IMR-90 (cell line): ENCODE measurements at regions not wholly inside any gene's neighbourhood (a gene's known extent, or its start where the extent isn't known, plus 50 kb on each side); places are given as distances from the start of the nearest gene placed in this dataset.

Source experiments
- ATAC-seq: fragments of 200-7000 bp; cut with Tn5 transposase; 2 replicates; pipeline ENCODE4 v1.9.1; 2020; ENCODE audit warnings: low read depth, mild to moderate bottlenecking, moderate library complexity
- BruUV-seq: library from RNA; stranded (reverse); fragments of 400-500 nt; replicated peaks from 2 replicates; lab custom pipeline; 2021; lab: Mats Ljungman, UMichigan
- CTCF ChIA-PET: fragments of 300-600 bp; formaldehyde crosslinking; extraction: SDS; loops from one replicate; lab custom pipeline; 2021; ENCODE audit warnings: antibody characterized with exemption; lab: Yijun Ruan, JAX
- POLR2A ChIA-PET: fragments of 300-600 bp; sonication (Branson Sonifier 250); formaldehyde crosslinking; loops from one replicate; lab custom pipeline; 2022; ENCODE audit warnings: antibody characterized with exemption; ENCODE audit not compliant: unreplicated experiment; lab: Charles Lee
- DNase-seq: peaks from one replicate; pipeline ENCODE4 v3.0.0; 2013
- H2AFZ ChIP-seq: replicated peaks from 2 replicates; pipeline ENCODE3; 2013; ENCODE audit warnings: low read length, mild to moderate bottlenecking; ENCODE audit not compliant: poor library complexity
- H2AK5ac ChIP-seq: 2 replicates; pipeline ENCODE4 v1.6.1; 2013; ENCODE audit warnings: low read depth, low read length, inconsistent platforms
- H2AK9ac ChIP-seq: replicated peaks from 2 replicates; pipeline ENCODE3; 2013; ENCODE audit warnings: mild to moderate bottlenecking, low read depth, low read length, moderate library complexity; ENCODE audit not compliant: poor library complexity
- H2BK120ac ChIP-seq: 2 replicates; pipeline ENCODE4 v1.6.1; 2013; ENCODE audit warnings: low read depth, low read length, inconsistent platforms
- H2BK15ac ChIP-seq: 3 replicates; pipeline ENCODE4 v1.6.1; 2013; ENCODE audit warnings: low read depth, low read length, inconsistent platforms
- H2BK20ac ChIP-seq: 2 replicates; pipeline ENCODE4 v1.6.1; 2013; ENCODE audit warnings: low read depth, mild to moderate bottlenecking, inconsistent platforms, low read length, moderate library complexity
- H2BK5ac ChIP-seq: 2 replicates; pipeline ENCODE4 v1.6.1; 2013; ENCODE audit warnings: mild to moderate bottlenecking, low read depth, low read length, inconsistent platforms; ENCODE audit not compliant: poor library complexity, severe bottlenecking
- H3K14ac ChIP-seq: replicated peaks from 2 replicates; pipeline ENCODE4 v1.6.1; 2013; ENCODE audit warnings: low read depth, low read length, inconsistent platforms
- H3K18ac ChIP-seq: 2 replicates; pipeline ENCODE4 v1.6.1; 2013; ENCODE audit warnings: low read depth, low read length, control low read depth
- H3K23ac ChIP-seq: 2 replicates; pipeline ENCODE4 v1.6.1; 2013; ENCODE audit warnings: low read depth, low read length, inconsistent platforms
- H3K27ac ChIP-seq: 2 replicates; pipeline ENCODE4 v1.5.1; 2013; ENCODE audit warnings: mild to moderate bottlenecking, control low read depth, low read length; ENCODE audit not compliant: insufficient read depth
- H3K27me3 ChIP-seq: 2 replicates; pipeline ENCODE4 v1.6.1; 2013; ENCODE audit warnings: low read length; ENCODE audit not compliant: control insufficient read depth, insufficient read depth
- H3K36me3 ChIP-seq: 2 replicates; pipeline ENCODE4 v1.6.1; 2013; ENCODE audit warnings: low read length, mixed read lengths; ENCODE audit not compliant: control insufficient read depth, insufficient read depth
- H3K4ac ChIP-seq: 2 replicates; pipeline ENCODE4 v1.6.1; 2013; ENCODE audit warnings: low read depth, low read length, inconsistent platforms
- H3K4me1 ChIP-seq: 2 replicates; pipeline ENCODE4 v1.6.1; 2013; ENCODE audit warnings: low read length, mixed read lengths; ENCODE audit not compliant: control insufficient read depth, insufficient read depth
- H3K4me2 ChIP-seq: 2 replicates; pipeline ENCODE4 v1.6.1; 2013; ENCODE audit warnings: low read depth, mild to moderate bottlenecking, control low read depth, low read length, moderate library complexity
- H3K4me3 ChIP-seq: 2 replicates; pipeline ENCODE4 v1.5.1; 2013; ENCODE audit warnings: low read depth, mild to moderate bottlenecking, control low read depth, low read length, moderate library complexity; ENCODE audit not compliant: insufficient read depth
- H3K56ac ChIP-seq: 2 replicates; pipeline ENCODE4 v1.6.1; 2013; ENCODE audit warnings: low read length, inconsistent platforms; ENCODE audit not compliant: insufficient read depth; ENCODE audit errors: extremely low read depth
- H3K79me1 ChIP-seq, 2 experiments: 2 replicates each; pipeline ENCODE4 v1.6.1; 2013; ENCODE audit warnings: low read length in 2 of 2, inconsistent platforms in 1 of 2, low read depth in 1 of 2
- H3K9ac ChIP-seq: 2 replicates; pipeline ENCODE4 v1.6.1; 2013; ENCODE audit warnings: low read depth, low read length, control low read depth
- H3K9me1 ChIP-seq: 2 replicates; pipeline ENCODE4 v1.6.1; 2013; ENCODE audit warnings: low read length, inconsistent platforms; ENCODE audit not compliant: insufficient read depth
- H3K9me3 ChIP-seq: 2 replicates; pipeline ENCODE4 v1.6.1; 2013; ENCODE audit warnings: low read length; ENCODE audit not compliant: control insufficient read depth, insufficient read depth
- H4K20me1 ChIP-seq: 2 replicates; pipeline ENCODE4 v1.6.1; 2013; ENCODE audit warnings: low read length, inconsistent platforms; ENCODE audit not compliant: insufficient read depth
- H4K5ac ChIP-seq: 2 replicates; pipeline ENCODE4 v1.6.1; 2013; ENCODE audit warnings: mild to moderate bottlenecking, low read depth, low read length, control low read depth
- H4K8ac ChIP-seq, 2 experiments: 2 replicates each; pipeline ENCODE4 v1.6.1; 2013; ENCODE audit warnings: low read depth in 2 of 2, low read length in 2 of 2, control low read depth in 1 of 2, inconsistent platforms in 1 of 2
- H4K91ac ChIP-seq: 2 replicates; pipeline ENCODE4 v1.6.1; 2013; ENCODE audit warnings: low read depth, low read length, inconsistent platforms; ENCODE audit not compliant: insufficient read depth
- BHLHE40 ChIP-seq: fragments of 150-350 bp; IDR thresholded peaks from 2 replicates; pipeline ENCODE4 v1.6.1; 2016; ENCODE audit warnings: mild to moderate bottlenecking, low read depth, low read length
- CEBPB ChIP-seq: IDR thresholded peaks from 2 replicates; pipeline ENCODE4 v1.6.1; 2012; ENCODE audit warnings: low read depth, low read length, improper control_type of control experiment
- CHD1 ChIP-seq: IDR thresholded peaks from 2 replicates; pipeline ENCODE4 v1.6.1; 2012; ENCODE audit warnings: low read depth, low read length, improper control_type of control experiment
- FOS ChIP-seq: fragments of 150-350 bp; IDR thresholded peaks from 2 replicates; pipeline ENCODE4 v1.6.1; 2016; ENCODE audit warnings: low read depth, low read length
- MAFK ChIP-seq: IDR thresholded peaks from 2 replicates; pipeline ENCODE4 v1.6.1; 2012; ENCODE audit warnings: low read depth, low read length, improper control_type of control experiment
- MAZ ChIP-seq: IDR thresholded peaks from 2 replicates; pipeline ENCODE4 v1.6.1; 2012; ENCODE audit warnings: low read depth, mild to moderate bottlenecking, low read length, improper control_type of control experiment, moderate library complexity, borderline replicate concordance
- MXI1 ChIP-seq: IDR thresholded peaks from 2 replicates; pipeline ENCODE4 v1.6.1; 2012; ENCODE audit warnings: low read depth, mild to moderate bottlenecking, low read length, moderate library complexity, borderline replicate concordance
- NFE2L2 ChIP-seq: fragments of 150-350 bp; IDR thresholded peaks from 2 replicates; pipeline ENCODE4 v1.6.1; 2016; ENCODE audit warnings: low read depth, mild to moderate bottlenecking, low read length
- POLR2A ChIP-seq: IDR thresholded peaks from 2 replicates; pipeline ENCODE4 v1.6.1; 2012; ENCODE audit warnings: mild to moderate bottlenecking, low read depth, low read length
- RAD21 ChIP-seq: IDR thresholded peaks from 2 replicates; pipeline ENCODE4 v1.6.1; 2012; ENCODE audit warnings: low read length, improper control_type of control experiment
- RCOR1 ChIP-seq: IDR thresholded peaks from 2 replicates; pipeline ENCODE4 v1.6.1; 2012; ENCODE audit warnings: mild to moderate bottlenecking, low read length, improper control_type of control experiment; ENCODE audit not compliant: insufficient replicate concordance
- RFX5 ChIP-seq: IDR thresholded peaks from 2 replicates; pipeline ENCODE4 v1.8.0; 2012; ENCODE audit warnings: low read depth, mild to moderate bottlenecking, low read length, moderate library complexity
- WGBS, 2 experiments: methylation state at CpG; one replicate each; pipeline versions ENCODE4 v1.1.5 to v1.1.7; 2013; ENCODE audit warnings: missing lambda C conversion rate in 2 of 2; ENCODE audit not compliant: insufficient read length in 1 of 2; ENCODE audit errors: extremely low coverage in 2 of 2; 5-methylcytosine and 5-hydroxymethylcytosine counted together
- dilution Hi-C: fragments of 300-500 bp; cut with HindIII; formaldehyde crosslinking; loops from one replicate; pipeline ENCODE4 v1.14.3; 2018; ENCODE audit warnings: low sequenced_read_pairs; ENCODE audit not compliant: unreplicated experiment
- in situ Hi-C: fragments of 300-500 bp; cut with MboI; formaldehyde crosslinking; loops from 3 replicates; pipeline ENCODE4 v1.14.3; 2019; ENCODE audit warnings: low sequenced_read_pairs, inconsistent platforms, mixed read lengths
- intact Hi-C: fragments of 100-400 bp; cut with micrococcal nuclease; formaldehyde crosslinking; loops from 2 replicates; pipeline ENCODE4 v1.10.0; 2022
- TF ChIP-seq, protein P1 (sequence below): fragments of 150-350 bp; IDR thresholded peaks from 2 replicates; pipeline ENCODE4 v1.6.1; 2016; ENCODE audit warnings: low read depth, mild to moderate bottlenecking, low read length, moderate library complexity, borderline replicate concordance
- TF ChIP-seq, protein P2 (sequence below): fragments of 150-350 bp; IDR thresholded peaks from 2 replicates; pipeline ENCODE4 v1.6.1; 2017; ENCODE audit warnings: mild to moderate bottlenecking, antibody characterized with exemption, low read length, low read depth
- TF ChIP-seq, protein P3 (sequence below): conservative IDR thresholded peaks from 2 replicates; pipeline ENCODE4 v1.5.1; 2012; ENCODE audit warnings: mild to moderate bottlenecking, low read depth, low read length, improper control_type of control experiment

DNA sequence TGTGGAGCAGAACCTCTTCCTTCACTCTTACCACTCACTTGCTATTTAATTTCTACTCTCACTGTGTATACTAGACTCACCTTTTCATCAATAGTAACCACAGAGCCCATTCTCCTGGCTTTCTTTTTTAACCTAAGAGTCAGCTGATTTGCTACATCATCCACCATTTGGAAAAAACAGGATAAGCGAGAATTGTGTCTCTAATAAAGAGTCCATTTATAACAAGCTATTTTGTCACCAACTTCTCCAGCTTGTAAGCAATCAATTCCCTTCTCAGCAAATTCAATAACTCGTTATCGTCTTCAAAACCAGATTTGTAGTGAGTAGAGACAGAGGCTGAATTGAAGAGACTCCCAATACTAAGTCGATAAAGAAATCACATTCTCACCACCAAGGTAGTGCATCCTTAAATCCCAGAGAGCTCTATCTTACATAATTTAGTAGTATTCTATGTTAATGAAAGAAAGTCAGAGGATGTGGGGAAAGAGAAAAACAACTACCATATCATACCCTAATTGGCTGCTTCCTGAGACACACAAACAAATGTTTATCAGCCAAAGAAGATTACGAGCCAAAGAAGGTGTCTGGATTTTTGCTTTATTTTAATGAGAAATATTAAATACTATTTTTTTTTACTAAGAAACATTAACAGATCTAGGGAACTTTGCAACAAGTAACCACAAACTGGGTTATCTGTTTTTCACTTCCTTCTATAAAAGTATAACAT lies 52.5 kb upstream of the SPTBN1 start:
- H3K9ac ChIP-seq = no peak overlapping the region
- peak overlapping the region; percentile 85 for H3K18ac ChIP-seq
- H3K9me1 ChIP-seq = no peaks in the 10 kb centered on the region
- peak overlapping the region; percentile 93; the same call in 1 of the 2 replicates for H2BK20ac ChIP-seq
- H4K5ac ChIP-seq = peak overlapping the region; percentile 75; the same call in 1 of the 2 replicates
- H2AFZ ChIP-seq = peak overlapping the region; percentile 82
- no peak overlapping the region for H2AK9ac ChIP-seq
- H3K27ac ChIP-seq = no peak overlapping the region; the same call in 1 of the 2 replicates
- H3K4me2 ChIP-seq = no peak overlapping the region
- peak overlapping the region; percentile 84 for H2BK120ac ChIP-seq
- peak overlapping the region; percentile 45; the same call in 1 of the 2 replicates for H4K91ac ChIP-seq
- H3K9me3 ChIP-seq = no peaks in the 10 kb centered on the region
- no peaks in the 10 kb centered on the region for H4K20me1 ChIP-seq
- intact Hi-C loops (no loop called here), dilution Hi-C loops (no loop called here), in situ Hi-C loops (no loop called here)
- no CpG with 5 or more reads among the region's 5 CpGs for WGBS, 2 experiments
- ATAC-seq = no peak
- H3K56ac ChIP-seq = no peak overlapping the region
- BruUV-seq = no TSS peak
- no peaks in the 10 kb centered on the region for H3K36me3 ChIP-seq
- H3K23ac ChIP-seq = peak overlapping the region; percentile 28; the same call in 1 of the 2 replicates
- CTCF ChIA-PET = interaction anchor here (0.7 kb wide), 1 partner anchor 11 kb away, joined by 5 read pairs; no protein-coding TSS in a partner anchor
- POLR2A ChIA-PET = no interaction called here
- peak overlapping the region; percentile 88 for H3K14ac ChIP-seq
- 0 out of 2 replicates have a peak overlapping the region, but pooled peaks have one; percentile 30 for H2AK5ac ChIP-seq
- H3K79me1 ChIP-seq = no peaks in the 10 kb centered on the region
- H3K4me1 ChIP-seq = peaks cover 15% of the 10 kb centered on the region
- no peak overlapping the region for H3K4me3 ChIP-seq
- no peaks in the 10 kb centered on the region for H3K27me3 ChIP-seq
- H3K4ac ChIP-seq = peak overlapping the region; percentile 68; the same call in 1 of the 2 replicates
- H4K8ac ChIP-seq = peak overlapping the region; percentile 3 to 77; a peak in 2 of 4 replicates
- no peak for DNase-seq
- peak overlapping the region; percentile 81; the same call in 1 of the 3 replicates for H2BK15ac ChIP-seq
- peak overlapping the region; percentile 40 for H2BK5ac ChIP-seq
- TF ChIP-seq POLR2A (no peak), BHLHE40 (no peak), MAZ (no peak), MXI1 (no peak), RAD21 (no peak), MAFK (no peak), CEBPB (no peak), RFX5 (no peak), RCOR1 (no peak), NFE2L2 (no peak), FOS (no peak), CHD1 (no peak)
- TF ChIP-seq, protein P1, sequence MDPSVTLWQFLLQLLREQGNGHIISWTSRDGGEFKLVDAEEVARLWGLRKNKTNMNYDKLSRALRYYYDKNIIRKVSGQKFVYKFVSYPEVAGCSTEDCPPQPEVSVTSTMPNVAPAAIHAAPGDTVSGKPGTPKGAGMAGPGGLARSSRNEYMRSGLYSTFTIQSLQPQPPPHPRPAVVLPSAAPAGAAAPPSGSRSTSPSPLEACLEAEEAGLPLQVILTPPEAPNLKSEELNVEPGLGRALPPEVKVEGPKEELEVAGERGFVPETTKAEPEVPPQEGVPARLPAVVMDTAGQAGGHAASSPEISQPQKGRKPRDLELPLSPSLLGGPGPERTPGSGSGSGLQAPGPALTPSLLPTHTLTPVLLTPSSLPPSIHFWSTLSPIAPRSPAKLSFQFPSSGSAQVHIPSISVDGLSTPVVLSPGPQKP = no peak
- TF ChIP-seq, protein P2, sequence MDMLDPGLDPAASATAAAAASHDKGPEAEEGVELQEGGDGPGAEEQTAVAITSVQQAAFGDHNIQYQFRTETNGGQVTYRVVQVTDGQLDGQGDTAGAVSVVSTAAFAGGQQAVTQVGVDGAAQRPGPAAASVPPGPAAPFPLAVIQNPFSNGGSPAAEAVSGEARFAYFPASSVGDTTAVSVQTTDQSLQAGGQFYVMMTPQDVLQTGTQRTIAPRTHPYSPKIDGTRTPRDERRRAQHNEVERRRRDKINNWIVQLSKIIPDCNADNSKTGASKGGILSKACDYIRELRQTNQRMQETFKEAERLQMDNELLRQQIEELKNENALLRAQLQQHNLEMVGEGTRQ = no peak
- TF ChIP-seq, protein P3, sequence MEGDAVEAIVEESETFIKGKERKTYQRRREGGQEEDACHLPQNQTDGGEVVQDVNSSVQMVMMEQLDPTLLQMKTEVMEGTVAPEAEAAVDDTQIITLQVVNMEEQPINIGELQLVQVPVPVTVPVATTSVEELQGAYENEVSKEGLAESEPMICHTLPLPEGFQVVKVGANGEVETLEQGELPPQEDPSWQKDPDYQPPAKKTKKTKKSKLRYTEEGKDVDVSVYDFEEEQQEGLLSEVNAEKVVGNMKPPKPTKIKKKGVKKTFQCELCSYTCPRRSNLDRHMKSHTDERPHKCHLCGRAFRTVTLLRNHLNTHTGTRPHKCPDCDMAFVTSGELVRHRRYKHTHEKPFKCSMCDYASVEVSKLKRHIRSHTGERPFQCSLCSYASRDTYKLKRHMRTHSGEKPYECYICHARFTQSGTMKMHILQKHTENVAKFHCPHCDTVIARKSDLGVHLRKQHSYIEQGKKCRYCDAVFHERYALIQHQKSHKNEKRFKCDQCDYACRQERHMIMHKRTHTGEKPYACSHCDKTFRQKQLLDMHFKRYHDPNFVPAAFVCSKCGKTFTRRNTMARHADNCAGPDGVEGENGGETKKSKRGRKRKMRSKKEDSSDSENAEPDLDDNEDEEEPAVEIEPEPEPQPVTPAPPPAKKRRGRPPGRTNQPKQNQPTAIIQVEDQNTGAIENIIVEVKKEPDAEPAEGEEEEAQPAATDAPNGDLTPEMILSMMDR = no peak
